Colonic mucosa (tissue), 4 donors: ENCODE measurements at regions not wholly inside any gene's neighbourhood (a gene's known extent, or its start where the extent isn't known, plus 50 kb on each side); places are given as distances from the start of the nearest gene placed in this dataset.

ENCODE experiments used
- DNase-seq: peaks from one replicate; pipeline ENCODE4 v3.0.0-alpha.2; 2020
- H3K27ac ChIP-seq: fragments of 200-600 bp; one replicate; pipeline ENCODE4 v1.8.0; 2021
- H3K27me3 ChIP-seq: fragments of 200-600 bp; one replicate; pipeline ENCODE4 v1.8.0; 2021
- H3K36me3 ChIP-seq: fragments of 200-600 bp; one replicate; pipeline ENCODE4 v1.8.0; 2021
- H3K4me1 ChIP-seq: fragments of 200-600 bp; one replicate; pipeline ENCODE4 v1.8.0; 2021; ENCODE audit warnings: mild to moderate bottlenecking
- H3K4me3 ChIP-seq: fragments of 200-600 bp; one replicate; pipeline ENCODE4 v1.8.0; 2021
- H3K9ac ChIP-seq, 2 donors: one replicate each; pipeline ENCODE4 v1.7.0; 2013; ENCODE audit warnings: control low read depth in 2 of 2, low read depth in 2 of 2, low read length in 2 of 2
- H3K9me3 ChIP-seq: fragments of 200-600 bp; one replicate; pipeline ENCODE4 v1.8.0; 2021
- CTCF ChIP-seq: fragments of 200-600 bp; IDR thresholded peaks from one replicate; pipeline ENCODE4 v1.8.0; 2022; ENCODE audit warnings: antibody characterized with exemption, mild to moderate bottlenecking
- intact Hi-C: fragments of 100-400 bp; cut with DNase I; formaldehyde crosslinking; loops from one replicate; pipeline ENCODE4 v1.14.1; 2022
- donor health status: healthy.
- donor health status: DM: no; HTN: no; CAD: no.
- donor health status: DM: no; HTN: no; CAD: no.

DNA sequence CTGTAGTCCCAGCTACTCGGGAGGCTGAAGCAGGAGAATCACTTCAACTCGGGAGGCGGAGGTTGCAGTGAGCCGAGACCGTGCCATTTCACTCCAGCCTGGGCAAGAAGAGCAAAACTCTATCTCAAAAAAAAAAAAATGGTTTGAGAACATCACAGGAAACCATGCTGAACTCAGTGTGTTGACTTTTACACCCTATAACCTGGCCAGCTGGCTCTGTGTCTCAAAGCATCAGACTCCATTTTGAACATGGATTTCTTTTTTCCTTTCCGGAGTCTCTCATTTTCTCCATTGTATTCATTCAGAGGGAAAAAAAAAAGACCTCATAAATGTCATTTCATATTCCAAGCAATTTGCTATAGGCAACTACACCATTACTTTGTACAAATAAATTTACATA, 63.2 kb upstream of the FOXN3 start:
- Histone ChIP-seq H3K4me1 (no peaks in the 10 kb centered on the region), H3K27ac (no peak overlapping the region), H3K36me3 (no peaks in the 10 kb centered on the region), H3K9me3 (no peaks in the 10 kb centered on the region), H3K27me3 (no peaks in the 10 kb centered on the region), H3K4me3 (no peak overlapping the region), H3K9ac (no peak overlapping the region)
- no peak for DNase-seq
- intact Hi-C loops = no loop called here
- TF ChIP-seq CTCF = no peak

GRCh38 chr14:89479802-89480201, 62.8 kb upstream of the FOXN3 start:
- Histone ChIP-seq H3K9ac (no peak overlapping the region), H3K27me3 (no peaks in the 10 kb centered on the region), H3K4me3 (no peak overlapping the region), H3K27ac (no peak overlapping the region), H3K4me1 (no peaks in the 10 kb centered on the region), H3K36me3 (no peaks in the 10 kb centered on the region), H3K9me3 (no peaks in the 10 kb centered on the region)
- intact Hi-C loops = no loop called here
- DNase-seq = no peak
- TF ChIP-seq CTCF = no peak

GRCh38 chr14:89477391-89477790, 60.4 kb upstream of the FOXN3 start:
- Histone ChIP-seq H3K4me1 (no peaks in the 10 kb centered on the region), H3K27me3 (no peaks in the 10 kb centered on the region), H3K4me3 (no peak overlapping the region), H3K9ac (no peak overlapping the region), H3K9me3 (no peaks in the 10 kb centered on the region), H3K27ac (no peak overlapping the region), H3K36me3 (no peaks in the 10 kb centered on the region)
- intact Hi-C loops = no loop called here
- TF ChIP-seq CTCF = no peak
- peak; percentile 42 for DNase-seq

DNA sequence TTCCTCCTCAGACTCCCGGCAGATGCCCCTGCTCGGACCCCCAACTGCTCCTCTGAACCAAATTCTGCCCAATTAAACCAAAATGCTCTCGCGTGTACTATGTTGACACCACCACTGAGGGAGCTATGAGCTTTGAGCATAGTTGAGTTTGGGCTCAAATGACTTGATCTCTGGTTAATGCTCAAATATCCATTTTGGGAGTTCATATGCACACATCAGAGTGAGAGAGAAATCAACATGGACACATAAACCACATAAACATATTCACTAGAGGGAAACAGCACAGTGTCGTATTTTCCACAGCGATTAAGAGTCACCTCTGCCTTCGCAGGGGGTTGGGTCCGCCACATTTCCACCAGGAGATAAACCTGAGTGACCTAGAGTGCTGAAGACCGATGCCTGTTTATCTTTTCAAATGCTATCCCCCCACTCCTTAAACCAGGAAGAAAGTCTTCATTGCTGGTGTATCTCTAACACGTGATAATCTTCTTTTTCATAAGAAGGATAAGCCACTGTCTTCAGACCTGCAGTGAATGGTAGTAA, 59.4 kb upstream of the FOXN3 start:
- intact Hi-C loops = no loop called here

DNA sequence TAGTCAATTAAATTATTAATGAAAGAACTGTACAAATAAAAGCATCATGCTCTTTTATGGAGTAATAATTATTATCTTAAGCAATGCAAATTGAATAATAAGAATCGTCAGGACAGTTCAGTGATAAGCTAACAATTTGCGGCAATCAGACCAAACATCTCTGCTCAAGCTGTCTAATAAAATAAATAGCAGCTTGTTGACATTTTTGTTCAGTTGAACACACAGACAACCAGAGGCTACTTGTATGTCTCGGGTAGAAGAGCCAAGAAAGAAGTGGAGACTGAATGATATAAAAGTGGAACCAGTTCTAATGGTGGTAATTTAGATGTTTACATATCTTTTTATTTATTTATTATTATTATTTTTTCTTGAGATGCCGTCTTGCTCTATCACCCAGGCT, 57.4 kb upstream of the FOXN3 start:
- no peak overlapping the region for H3K9ac ChIP-seq
- H3K4me1 ChIP-seq = no peaks in the 10 kb centered on the region
- TF ChIP-seq CTCF = no peak
- H3K9me3 ChIP-seq = no peaks in the 10 kb centered on the region
- intact Hi-C loops = no loop called here
- no peaks in the 10 kb centered on the region for H3K36me3 ChIP-seq
- H3K27me3 ChIP-seq = no peaks in the 10 kb centered on the region
- H3K4me3 ChIP-seq = no peak overlapping the region
- no peak overlapping the region for H3K27ac ChIP-seq
- no peak for DNase-seq

More for the DNA sequence above, 59.4 kb upstream of the FOXN3 start:
- no peaks in the 10 kb centered on the region for H3K36me3 ChIP-seq
- no peaks in the 10 kb centered on the region for H3K4me1 ChIP-seq
- H3K27ac ChIP-seq = no peak overlapping the region
- H3K9ac ChIP-seq = no peak overlapping the region
- no peaks in the 10 kb centered on the region for H3K9me3 ChIP-seq
- DNase-seq = no peak
- TF ChIP-seq CTCF = no peak
- no peaks in the 10 kb centered on the region for H3K27me3 ChIP-seq
- no peak overlapping the region for H3K4me3 ChIP-seq
